Keratinocyte (primary cell): ENCODE measurements at regions not wholly inside any gene's neighbourhood (a gene's known extent, or its start where the extent isn't known, plus 50 kb on each side); places are given as distances from the start of the nearest gene placed in this dataset.

ENCODE experiments used
- DNase-seq: peaks from one replicate; pipeline ENCODE4 v3.0.0-alpha.2; 2011; ENCODE audit warnings: low read depth, missing footprints, low spot score
- FAIRE-seq: peaks from 2 replicates; lab custom pipeline; 2011; peaks lifted over from hg19 to GRCh38; lab: Jason Lieb, UNC
- H2AFZ ChIP-seq: 2 replicates; pipeline ENCODE4 v1.6.0; 2012; ENCODE audit warnings: low read length, control low read depth, inconsistent platforms; ENCODE audit not compliant: control insufficient read depth
- H3K27ac ChIP-seq: 2 replicates; pipeline ENCODE4 v1.5.1; 2011; ENCODE audit warnings: low read length; ENCODE audit not compliant: control insufficient read depth, insufficient read depth
- H3K27me3 ChIP-seq: 3 replicates; pipeline ENCODE4 v1.6.0; 2011; ENCODE audit warnings: low read length; ENCODE audit not compliant: control insufficient read depth, insufficient read depth; ENCODE audit errors: extremely low read depth
- H3K36me3 ChIP-seq, 2 experiments: 2 replicates in 1 of 2; 3 replicates in 1 of 2; pipeline ENCODE4 v1.5.1; 2011; ENCODE audit warnings: low read length in 2 of 2, mild to moderate bottlenecking in 1 of 2; ENCODE audit not compliant: control insufficient read depth in 2 of 2, insufficient read depth in 2 of 2; ENCODE audit errors: extremely low read depth in 1 of 2
- H3K4me1 ChIP-seq: 3 replicates; pipeline ENCODE4 v1.5.1; 2011; ENCODE audit warnings: low read length; ENCODE audit not compliant: control insufficient read depth, insufficient read depth; ENCODE audit errors: extremely low read depth
- H3K4me2 ChIP-seq: 3 replicates; pipeline ENCODE4 v1.6.0; 2011; ENCODE audit warnings: low read depth, low read length; ENCODE audit not compliant: control insufficient read depth, insufficient read depth; ENCODE audit errors: extremely low read depth
- H3K4me3 ChIP-seq, 3 experiments: fragments of 200-600 bp in 1 of 3; sonication (generic) in 1 of 3; 2 replicates in 2 of 3; 3 replicates in 1 of 3; pipeline ENCODE4 v1.5.1; 2011 to 2016; ENCODE audit warnings: low read length in 3 of 3, mild to moderate bottlenecking in 3 of 3, control low read depth in 2 of 3, inconsistent platforms in 1 of 3, low read depth in 1 of 3, mixed read lengths in 1 of 3, mixed run types in 1 of 3, moderate library complexity in 1 of 3; ENCODE audit not compliant: control insufficient read depth in 2 of 3, insufficient read depth in 2 of 3; ENCODE audit errors: extremely low read depth in 1 of 3
- H3K79me2 ChIP-seq: 2 replicates; pipeline ENCODE4 v1.6.0; 2012; ENCODE audit warnings: low read length; ENCODE audit not compliant: control insufficient read depth, insufficient read depth
- H3K9ac ChIP-seq: 3 replicates; pipeline ENCODE4 v1.6.0; 2011; ENCODE audit warnings: low read length; ENCODE audit not compliant: control insufficient read depth, insufficient read depth; ENCODE audit errors: extremely low read depth
- H3K9me1 ChIP-seq: 3 replicates; pipeline ENCODE4 v1.6.0; 2011; ENCODE audit warnings: low read length; ENCODE audit not compliant: control insufficient read depth, insufficient read depth; ENCODE audit errors: extremely low read depth
- H3K9me3 ChIP-seq: 2 replicates; pipeline ENCODE4 v1.5.1; 2012; ENCODE audit warnings: low read depth, low read length; ENCODE audit not compliant: control insufficient read depth
- H4K20me1 ChIP-seq: 3 replicates; pipeline ENCODE4 v1.6.0; 2011; ENCODE audit warnings: low read length; ENCODE audit not compliant: control insufficient read depth, insufficient read depth; ENCODE audit errors: extremely low read depth
- EZH2 ChIP-seq: IDR thresholded peaks from one replicate; pipeline ENCODE4 v1.6.1; 2012; ENCODE audit warnings: inconsistent platforms, mild to moderate bottlenecking, low read length, moderate library complexity
- dilution Hi-C: fragments of 300-500 bp; cut with MboI; formaldehyde crosslinking; loops from one replicate; pipeline ENCODE4 v1.7.0; 2020; ENCODE audit warnings: low sequenced_read_pairs; ENCODE audit not compliant: extremely low pct_ligation_motif_present
- TF ChIP-seq, protein P1 (sequence below), 3 experiments: IDR thresholded peaks in 1 of 3; conservative IDR thresholded peaks in 1 of 3; optimal IDR thresholded peaks in 1 of 3; 2 replicates in 2 of 3; 3 replicates in 1 of 3; pipeline versions ENCODE3 to v1.5.1; 2011; ENCODE audit warnings: low read length in 3 of 3, mild to moderate bottlenecking in 3 of 3, moderate library complexity in 2 of 3, control low read depth in 1 of 3, inconsistent platforms in 1 of 3; ENCODE audit not compliant: insufficient read depth in 2 of 3; ENCODE audit errors: extremely low read depth in 1 of 3

- H3K36me3 ChIP-seq: no peaks in the 10 kb centered on the region
- no peaks in the 10 kb centered on the region for H3K4me1 ChIP-seq
- no peak overlapping the region for H3K4me2 ChIP-seq
- DNase-seq: no peak
- H3K4me3 ChIP-seq: no peak overlapping the region
- H2AFZ ChIP-seq: no peak overlapping the region
- no peaks in the 10 kb centered on the region for H3K27me3 ChIP-seq
- dilution Hi-C loops: no loop called here
- H3K79me2 ChIP-seq: no peaks in the 10 kb centered on the region
- H3K27ac ChIP-seq: no peak overlapping the region
- no peak for TF ChIP-seq EZH2
- TF ChIP-seq, protein P1, sequence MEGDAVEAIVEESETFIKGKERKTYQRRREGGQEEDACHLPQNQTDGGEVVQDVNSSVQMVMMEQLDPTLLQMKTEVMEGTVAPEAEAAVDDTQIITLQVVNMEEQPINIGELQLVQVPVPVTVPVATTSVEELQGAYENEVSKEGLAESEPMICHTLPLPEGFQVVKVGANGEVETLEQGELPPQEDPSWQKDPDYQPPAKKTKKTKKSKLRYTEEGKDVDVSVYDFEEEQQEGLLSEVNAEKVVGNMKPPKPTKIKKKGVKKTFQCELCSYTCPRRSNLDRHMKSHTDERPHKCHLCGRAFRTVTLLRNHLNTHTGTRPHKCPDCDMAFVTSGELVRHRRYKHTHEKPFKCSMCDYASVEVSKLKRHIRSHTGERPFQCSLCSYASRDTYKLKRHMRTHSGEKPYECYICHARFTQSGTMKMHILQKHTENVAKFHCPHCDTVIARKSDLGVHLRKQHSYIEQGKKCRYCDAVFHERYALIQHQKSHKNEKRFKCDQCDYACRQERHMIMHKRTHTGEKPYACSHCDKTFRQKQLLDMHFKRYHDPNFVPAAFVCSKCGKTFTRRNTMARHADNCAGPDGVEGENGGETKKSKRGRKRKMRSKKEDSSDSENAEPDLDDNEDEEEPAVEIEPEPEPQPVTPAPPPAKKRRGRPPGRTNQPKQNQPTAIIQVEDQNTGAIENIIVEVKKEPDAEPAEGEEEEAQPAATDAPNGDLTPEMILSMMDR (optimal IDR thresholded peaks at IDR 0.05 in 1 of 3, IDR thresholded peaks at IDR 0.05 in 1 of 3, conservative IDR thresholded peaks at IDR 0.05 in 1 of 3; ENCODE audit: extremely low read depth in 1 of 3, insufficient read depth in 2 of 3, low read length in 3 of 3): no peak
- H3K9me1 ChIP-seq: no peaks in the 10 kb centered on the region
- no peaks in the 10 kb centered on the region for H3K9me3 ChIP-seq
- no peak overlapping the region for H3K9ac ChIP-seq
- H4K20me1 ChIP-seq: no peaks in the 10 kb centered on the region
- FAIRE-seq: no peak
Observed at GRCh38 chr4:173746424-173746823, 216.4 kb upstream of the HAND2 start.

GRCh38 chr4:173745765-173746164, 215.7 kb upstream of the HAND2 start:
- H3K4me1 ChIP-seq: no peaks in the 10 kb centered on the region
- no peaks in the 10 kb centered on the region for H3K9me1 ChIP-seq
- H3K9ac ChIP-seq: no peak overlapping the region
- FAIRE-seq: no peak
- dilution Hi-C loops: no loop called here
- no peak overlapping the region for H3K4me2 ChIP-seq
- no peak for TF ChIP-seq EZH2
- TF ChIP-seq, protein P1 (optimal IDR thresholded peaks at IDR 0.05 in 1 of 3, IDR thresholded peaks at IDR 0.05 in 1 of 3, conservative IDR thresholded peaks at IDR 0.05 in 1 of 3; ENCODE audit: extremely low read depth in 1 of 3, insufficient read depth in 2 of 3, low read length in 3 of 3): no peak
- no peaks in the 10 kb centered on the region for H3K36me3 ChIP-seq
- no peaks in the 10 kb centered on the region for H4K20me1 ChIP-seq
- H3K9me3 ChIP-seq: no peaks in the 10 kb centered on the region
- no peaks in the 10 kb centered on the region for H3K27me3 ChIP-seq
- H3K79me2 ChIP-seq: no peaks in the 10 kb centered on the region
- no peak overlapping the region for H3K27ac ChIP-seq
- H2AFZ ChIP-seq: no peak overlapping the region
- DNase-seq: no peak
- no peak overlapping the region for H3K4me3 ChIP-seq
